ENCODE measurements at regions not wholly inside any gene's neighbourhood (a gene's known extent, or its start where the extent isn't known, plus 50 kb on each side); places are given as distances from the start of the nearest gene placed in this dataset.

DNA sequence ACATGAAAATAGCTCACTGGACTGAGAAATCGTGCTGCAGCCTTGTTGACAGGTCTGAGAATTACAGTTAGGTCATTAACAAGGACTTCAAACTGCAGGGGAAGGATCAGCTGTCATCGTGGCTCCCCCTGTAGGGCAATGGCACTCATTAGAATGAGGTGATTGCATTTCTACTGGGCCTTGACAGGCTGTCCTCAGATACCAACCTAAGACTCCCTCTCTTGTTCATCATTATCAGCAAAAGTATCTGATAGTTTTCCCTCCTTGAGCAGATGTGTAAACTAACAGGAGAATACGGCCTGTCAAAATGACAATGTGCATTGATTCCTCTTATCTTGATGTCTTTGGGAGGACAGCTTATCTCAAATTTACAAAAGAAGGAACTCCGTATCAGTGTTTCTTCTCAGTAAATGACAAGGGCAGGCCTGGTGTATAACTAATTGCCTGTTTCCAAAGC is 648.5 kb upstream of the LRRN3 start:
- Mint-ChIP-seq H3K9me3 (ENCODE audit: low read depth, unreplicated experiment) (no peaks in the 10 kb centered on the region), H3K36me3 (ENCODE audit: insufficient read depth, unreplicated experiment) (no peaks in the 10 kb centered on the region), H3K4me3 (ENCODE audit: low read depth, unreplicated experiment) (no peak overlapping the region), H3K4me1 (ENCODE audit: low read depth, unreplicated experiment) (no peaks in the 10 kb centered on the region), H3K27me3 (ENCODE audit: unreplicated experiment) (no peaks in the 10 kb centered on the region), H3K27ac (ENCODE audit: unreplicated experiment) (no peak overlapping the region)
- no TSS peak for BruUV-seq (replicated peaks)
- TF ChIP-seq, protein P1, sequence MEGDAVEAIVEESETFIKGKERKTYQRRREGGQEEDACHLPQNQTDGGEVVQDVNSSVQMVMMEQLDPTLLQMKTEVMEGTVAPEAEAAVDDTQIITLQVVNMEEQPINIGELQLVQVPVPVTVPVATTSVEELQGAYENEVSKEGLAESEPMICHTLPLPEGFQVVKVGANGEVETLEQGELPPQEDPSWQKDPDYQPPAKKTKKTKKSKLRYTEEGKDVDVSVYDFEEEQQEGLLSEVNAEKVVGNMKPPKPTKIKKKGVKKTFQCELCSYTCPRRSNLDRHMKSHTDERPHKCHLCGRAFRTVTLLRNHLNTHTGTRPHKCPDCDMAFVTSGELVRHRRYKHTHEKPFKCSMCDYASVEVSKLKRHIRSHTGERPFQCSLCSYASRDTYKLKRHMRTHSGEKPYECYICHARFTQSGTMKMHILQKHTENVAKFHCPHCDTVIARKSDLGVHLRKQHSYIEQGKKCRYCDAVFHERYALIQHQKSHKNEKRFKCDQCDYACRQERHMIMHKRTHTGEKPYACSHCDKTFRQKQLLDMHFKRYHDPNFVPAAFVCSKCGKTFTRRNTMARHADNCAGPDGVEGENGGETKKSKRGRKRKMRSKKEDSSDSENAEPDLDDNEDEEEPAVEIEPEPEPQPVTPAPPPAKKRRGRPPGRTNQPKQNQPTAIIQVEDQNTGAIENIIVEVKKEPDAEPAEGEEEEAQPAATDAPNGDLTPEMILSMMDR (IDR thresholded peaks at IDR 0.05; ENCODE audit: unreplicated experiment), result peak; percentile 54
- peak; percentile 67 for DNase-seq
- intact Hi-C loops (cut with micrococcal nuclease; ENCODE audit: unreplicated experiment), result loop anchor here (1.0 to 10.0 kb wide), 3 partner anchors 352 to 598 kb away; no protein-coding TSS in a partner anchor
- CTCF ChIA-PET, result no interaction called here

DNA sequence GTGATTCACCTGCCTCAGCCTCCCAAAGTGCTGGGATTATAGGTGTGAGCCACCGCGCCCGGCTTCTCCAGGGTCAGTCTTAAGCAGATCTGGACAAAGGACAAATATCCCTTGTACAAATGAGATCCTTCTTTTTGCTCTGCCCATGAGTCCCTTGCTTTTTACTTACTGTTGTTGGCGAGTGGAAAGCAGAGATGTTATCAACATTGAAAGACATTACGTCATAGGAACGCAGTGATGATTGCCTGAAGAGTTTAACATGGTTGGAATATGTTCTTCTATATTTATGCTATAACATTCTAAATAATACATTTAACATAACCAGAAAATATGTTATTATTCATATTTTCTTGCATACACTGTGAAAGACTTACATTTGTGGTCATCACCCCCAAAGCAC is 644.3 kb upstream of the LRRN3 start:
- H3K36me3 Mint-ChIP-seq (ENCODE audit: insufficient read depth, unreplicated experiment), result no peaks in the 10 kb centered on the region
- CTCF ChIA-PET, result no interaction called here
- no peak overlapping the region for H3K27ac Mint-ChIP-seq (ENCODE audit: unreplicated experiment)
- no peaks in the 10 kb centered on the region for H3K9me3 Mint-ChIP-seq (ENCODE audit: low read depth, unreplicated experiment)
- TF ChIP-seq, protein P1 (IDR thresholded peaks at IDR 0.05; ENCODE audit: unreplicated experiment), result no peak
- no peaks in the 10 kb centered on the region for H3K4me1 Mint-ChIP-seq (ENCODE audit: low read depth, unreplicated experiment)
- BruUV-seq (replicated peaks), result no TSS peak
- no peak overlapping the region for H3K4me3 Mint-ChIP-seq (ENCODE audit: low read depth, unreplicated experiment)
- H3K27me3 Mint-ChIP-seq (ENCODE audit: unreplicated experiment), result no peaks in the 10 kb centered on the region
- intact Hi-C loops (cut with micrococcal nuclease; ENCODE audit: unreplicated experiment), result loop anchor here (10.0 kb wide), 1 partner anchor 442 kb away; no protein-coding TSS in a partner anchor
- DNase-seq, result no peak

DNA sequence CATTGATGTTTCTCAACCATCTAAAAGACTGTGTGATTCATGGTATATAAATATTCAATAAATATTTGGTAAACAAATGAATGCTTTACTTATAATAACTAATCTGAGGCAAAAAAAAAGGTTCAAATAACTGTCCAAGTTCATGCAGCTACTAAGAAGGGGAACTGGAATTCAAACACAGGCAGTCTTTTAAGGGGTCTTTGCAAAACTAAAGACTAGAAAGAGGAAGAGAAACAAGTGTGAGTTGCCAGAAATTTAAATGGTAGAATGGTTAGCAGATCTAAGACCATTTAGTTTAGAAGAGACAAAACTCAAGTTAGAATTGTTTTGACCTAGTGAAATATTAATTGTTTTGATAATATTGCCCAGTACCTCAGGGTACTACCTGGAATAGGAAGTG is 642.0 kb upstream of the LRRN3 start:
- no peak for DNase-seq
- Mint-ChIP-seq H3K36me3 (ENCODE audit: insufficient read depth, unreplicated experiment) (no peaks in the 10 kb centered on the region), H3K27ac (ENCODE audit: unreplicated experiment) (no peak overlapping the region), H3K9me3 (ENCODE audit: low read depth, unreplicated experiment) (no peaks in the 10 kb centered on the region), H3K4me1 (ENCODE audit: low read depth, unreplicated experiment) (no peaks in the 10 kb centered on the region), H3K4me3 (ENCODE audit: low read depth, unreplicated experiment) (no peak overlapping the region), H3K27me3 (ENCODE audit: unreplicated experiment) (no peaks in the 10 kb centered on the region)
- intact Hi-C loops (cut with micrococcal nuclease; ENCODE audit: unreplicated experiment), result loop anchor here (10.0 kb wide), 1 partner anchor 444 kb away; no protein-coding TSS in a partner anchor
- BruUV-seq (replicated peaks), result no TSS peak
- TF ChIP-seq, protein P1 (IDR thresholded peaks at IDR 0.05; ENCODE audit: unreplicated experiment), result no peak
- CTCF ChIA-PET, result no interaction called here

DNA sequence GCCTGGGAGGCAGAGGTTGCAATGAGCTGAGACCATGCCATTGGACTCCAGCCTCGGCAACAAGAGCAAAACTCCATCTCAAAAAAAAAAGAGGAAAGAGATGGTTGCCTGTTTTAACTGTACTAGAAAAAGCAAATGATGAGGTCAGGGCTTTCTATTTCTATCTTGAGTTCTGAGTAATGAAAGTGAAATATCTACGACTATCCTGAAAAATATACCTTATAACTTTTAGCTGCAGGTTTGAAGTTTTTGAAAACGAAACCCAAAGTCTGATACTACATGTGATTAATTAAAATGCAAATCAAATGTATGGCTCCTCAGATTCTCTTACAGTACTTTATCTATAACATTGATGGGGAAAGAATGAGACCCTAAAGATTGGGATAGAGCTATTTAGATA is 636.2 kb upstream of the LRRN3 start:
- Mint-ChIP-seq H3K4me1 (ENCODE audit: low read depth, unreplicated experiment) (no peaks in the 10 kb centered on the region), H3K27ac (ENCODE audit: unreplicated experiment) (no peak overlapping the region), H3K27me3 (ENCODE audit: unreplicated experiment) (no peaks in the 10 kb centered on the region), H3K9me3 (ENCODE audit: low read depth, unreplicated experiment) (no peaks in the 10 kb centered on the region), H3K36me3 (ENCODE audit: insufficient read depth, unreplicated experiment) (no peaks in the 10 kb centered on the region), H3K4me3 (ENCODE audit: low read depth, unreplicated experiment) (no peak overlapping the region)
- CTCF ChIA-PET, result interaction anchor here (0.5 to 0.7 kb wide), 2 partner anchors 393 to 919 kb away, joined by 3 to 4 read pairs; no protein-coding TSS in a partner anchor
- DNase-seq, result no peak
- intact Hi-C loops (cut with micrococcal nuclease; ENCODE audit: unreplicated experiment), result no loop called here
- TF ChIP-seq, protein P1 (IDR thresholded peaks at IDR 0.05; ENCODE audit: unreplicated experiment), result no peak
- no TSS peak for BruUV-seq (replicated peaks)
